ENCODE measurements at regions not wholly inside any gene's neighbourhood (a gene's known extent, or its start where the extent isn't known, plus 50 kb on each side); places are given as distances from the start of the nearest gene placed in this dataset.

GRCh38 chr1:192438737-192439136 lies 121.9 kb downstream of the RGS21 start:
- Histone ChIP-seq H3K4me3 (no peak overlapping the region), H3K9me3 (no peaks in the 10 kb centered on the region), H3K36me3 (no peaks in the 10 kb centered on the region), H3K27ac (no peak overlapping the region), H3K4me1 (no peaks in the 10 kb centered on the region), H3K27me3 (replicated peaks in 1 of 7) (peaks cover 0 to 5% (median 0%) of the 10 kb centered on the region in 7 donors)
- no peak for DNase-seq
- no peak for TF ChIP-seq CTCF (IDR thresholded peaks at IDR 0.05 in 8 of 11, conservative IDR thresholded peaks at IDR 0.05 in 3 of 11)
- TF ChIP-seq POLR2AphosphoS5 (IDR thresholded peaks at IDR 0.05) = no peak
- no peak for TF ChIP-seq POLR2A (IDR thresholded peaks at IDR 0.05)
- 67 to 82% (median 79%) methylated on average over 3 of the region's 3 CpGs for WGBS, 5 donors
- intact Hi-C loops (cut with DNase I; ENCODE audit: low total_unique reads) = no loop called here

- WGBS, 5 donors = 80 to 88% (median 83%) methylated on average over 6 of the region's 6 CpGs
- DNase-seq = no peak
- TF ChIP-seq POLR2AphosphoS5 (IDR thresholded peaks at IDR 0.05) (no peak), POLR2A (IDR thresholded peaks at IDR 0.05) (no peak)
- H3K4me3 ChIP-seq = no peak overlapping the region
- H3K27ac ChIP-seq = no peak overlapping the region
- H3K4me1 ChIP-seq = no peaks in the 10 kb centered on the region
- no peaks in the 10 kb centered on the region for H3K9me3 ChIP-seq
- intact Hi-C loops (cut with DNase I; ENCODE audit: low total_unique reads) = no loop called here
- peaks cover 0 to 5% (median 0%) of the 10 kb centered on the region in 7 donors for H3K27me3 ChIP-seq (replicated peaks in 1 of 7)
- H3K36me3 ChIP-seq = no peaks in the 10 kb centered on the region
Observed at GRCh38 chr1:192439373-192440025, 122.7 kb downstream of the RGS21 start.

- Histone ChIP-seq H3K4me1 (peaks cover 0 to 6% (median 0%) of the 10 kb centered on the region in 6 donors), H3K27me3 (replicated peaks in 1 of 7) (peaks cover 0 to 5% (median 0%) of the 10 kb centered on the region in 7 donors), H3K4me3 (no peak overlapping the region), H3K36me3 (no peaks in the 10 kb centered on the region), H3K9me3 (no peaks in the 10 kb centered on the region), H3K27ac (no peak overlapping the region)
- intact Hi-C loops (cut with DNase I; ENCODE audit: low total_unique reads) = no loop called here
- TF ChIP-seq POLR2AphosphoS5 (IDR thresholded peaks at IDR 0.05) (no peak), POLR2A (IDR thresholded peaks at IDR 0.05) (no peak), CTCF (IDR thresholded peaks at IDR 0.05 in 8 of 11, conservative IDR thresholded peaks at IDR 0.05 in 3 of 11) (no peak)
- no peak for DNase-seq
- WGBS, 5 donors = 65 to 87% (median 71%) methylated on average over 3 of the region's 3 CpGs
Observed at GRCh38 chr1:192441492-192441891, 124.7 kb downstream of the RGS21 start.

GRCh38 chr1:192442736-192443135 lies 125.9 kb downstream of the RGS21 start:
- intact Hi-C loops (cut with DNase I; ENCODE audit: low total_unique reads) = no loop called here
- Histone ChIP-seq H3K27me3 (replicated peaks in 1 of 7) (peaks cover 0 to 5% (median 0%) of the 10 kb centered on the region in 7 donors), H3K27ac (no peak overlapping the region), H3K36me3 (no peaks in the 10 kb centered on the region), H3K4me1 (peaks cover 0 to 6% (median 0%) of the 10 kb centered on the region in 6 donors), H3K4me3 (no peak overlapping the region), H3K9me3 (no peaks in the 10 kb centered on the region)
- 40 to 49% (median 45%) methylated on average over 2 of the region's 2 CpGs for whole genome bisulfite sequencing, 5 donors
- DNase-seq = no peak
- TF ChIP-seq CTCF (IDR thresholded peaks at IDR 0.05 in 8 of 11, conservative IDR thresholded peaks at IDR 0.05 in 3 of 11) (no peak), POLR2A (IDR thresholded peaks at IDR 0.05) (no peak), POLR2AphosphoS5 (IDR thresholded peaks at IDR 0.05) (no peak)

All from spleen (tissue), 11 donors.